ENCODE measurements at regions not wholly inside any gene's neighbourhood (a gene's known extent, or its start where the extent isn't known, plus 50 kb on each side); places are given as distances from the start of the nearest gene placed in this dataset.

- H3K4me3 Mint-ChIP-seq, result no peak overlapping the region
- H3K27ac Mint-ChIP-seq, result no peak overlapping the region
- H3K9me3 Mint-ChIP-seq, result peaks cover 85% of the 10 kb centered on the region
- H3K36me3 Mint-ChIP-seq, result peaks cover 31% of the 10 kb centered on the region
- H3K4me1 Mint-ChIP-seq, result no peaks in the 10 kb centered on the region
- TF ChIP-seq CTCF (IDR thresholded peaks at IDR 0.05; ENCODE audit: unreplicated experiment), result no peak
- no peaks in the 10 kb centered on the region for H3K27me3 Mint-ChIP-seq (ENCODE audit: low read depth)
- no peak for DNase-seq (ENCODE audit: low spot score in 2 of 2, unreplicated experiment in 2 of 2)
These were observed 153.2 kb upstream of the HMCN1 start for GRCh38 chr1:185581020-185581419.

DNA sequence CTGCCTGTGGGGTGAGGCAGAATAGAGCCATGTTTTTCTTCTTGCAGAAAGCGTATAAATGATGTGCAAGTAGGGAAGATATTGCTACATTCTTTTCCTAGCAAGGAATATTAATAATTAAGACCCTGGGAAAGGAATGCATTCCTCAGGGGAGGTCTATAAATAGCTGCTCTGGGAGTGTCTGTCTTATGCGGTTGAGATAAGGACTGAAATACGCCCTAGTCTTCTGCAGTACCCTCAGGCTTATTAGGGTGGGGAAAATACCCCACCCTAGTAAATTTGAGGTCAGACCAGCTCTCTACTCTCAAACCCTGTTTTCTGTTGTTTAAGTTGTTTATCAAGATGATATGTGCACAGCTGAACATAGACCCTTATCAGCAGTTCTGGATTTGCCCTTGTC lies 155.9 kb upstream of the HMCN1 start:
- Mint-ChIP-seq H3K4me1 (no peaks in the 10 kb centered on the region), H3K9me3 (peaks cover 74% of the 10 kb centered on the region), H3K27ac (no peak overlapping the region), H3K4me3 (no peak overlapping the region), H3K36me3 (peaks cover 25% of the 10 kb centered on the region), H3K27me3 (ENCODE audit: low read depth) (no peaks in the 10 kb centered on the region)
- TF ChIP-seq CTCF (IDR thresholded peaks at IDR 0.05; ENCODE audit: unreplicated experiment), result no peak
- no peak for DNase-seq (ENCODE audit: low spot score in 2 of 2, unreplicated experiment in 2 of 2)

GRCh38 chr1:185574139-185574875 lies 159.9 kb upstream of the HMCN1 start:
- H3K4me1 Mint-ChIP-seq, result no peaks in the 10 kb centered on the region
- no peak for DNase-seq (ENCODE audit: low spot score in 2 of 2, unreplicated experiment in 2 of 2)
- H3K4me3 Mint-ChIP-seq, result no peak overlapping the region
- H3K27ac Mint-ChIP-seq, result no peak overlapping the region
- peaks cover 12% of the 10 kb centered on the region for H3K36me3 Mint-ChIP-seq
- H3K9me3 Mint-ChIP-seq, result peaks cover 40% of the 10 kb centered on the region
- H3K27me3 Mint-ChIP-seq (ENCODE audit: low read depth), result no peaks in the 10 kb centered on the region
- TF ChIP-seq CTCF (IDR thresholded peaks at IDR 0.05; ENCODE audit: unreplicated experiment), result no peak

DNA sequence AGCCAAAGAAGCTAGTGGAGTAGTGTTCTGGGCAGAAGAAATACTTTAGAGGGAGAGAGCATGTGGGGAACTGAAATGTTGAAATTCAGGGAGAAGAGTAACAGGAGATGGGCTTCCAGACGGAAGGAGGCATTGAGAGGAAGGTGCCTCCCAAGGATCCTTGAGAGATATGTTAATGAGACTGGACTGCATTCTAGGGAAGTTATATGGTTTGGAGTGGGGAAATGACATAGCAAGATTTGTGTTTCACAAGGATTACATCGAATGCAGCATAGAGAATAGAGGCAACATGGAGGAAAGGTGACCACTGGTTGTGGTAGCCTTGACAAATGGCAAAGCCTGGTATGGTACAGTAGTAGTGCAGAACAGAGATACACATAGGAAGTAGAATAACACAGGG lies 160.5 kb upstream of the HMCN1 start:
- no peak overlapping the region for H3K4me3 Mint-ChIP-seq
- H3K36me3 Mint-ChIP-seq, result peaks cover 6% of the 10 kb centered on the region
- H3K9me3 Mint-ChIP-seq, result peaks cover 36% of the 10 kb centered on the region
- no peak for TF ChIP-seq CTCF (IDR thresholded peaks at IDR 0.05; ENCODE audit: unreplicated experiment)
- H3K27me3 Mint-ChIP-seq (ENCODE audit: low read depth), result no peaks in the 10 kb centered on the region
- DNase-seq (ENCODE audit: low spot score in 2 of 2, unreplicated experiment in 2 of 2), result no peak
- no peaks in the 10 kb centered on the region for H3K4me1 Mint-ChIP-seq
- H3K27ac Mint-ChIP-seq, result no peak overlapping the region

DNA sequence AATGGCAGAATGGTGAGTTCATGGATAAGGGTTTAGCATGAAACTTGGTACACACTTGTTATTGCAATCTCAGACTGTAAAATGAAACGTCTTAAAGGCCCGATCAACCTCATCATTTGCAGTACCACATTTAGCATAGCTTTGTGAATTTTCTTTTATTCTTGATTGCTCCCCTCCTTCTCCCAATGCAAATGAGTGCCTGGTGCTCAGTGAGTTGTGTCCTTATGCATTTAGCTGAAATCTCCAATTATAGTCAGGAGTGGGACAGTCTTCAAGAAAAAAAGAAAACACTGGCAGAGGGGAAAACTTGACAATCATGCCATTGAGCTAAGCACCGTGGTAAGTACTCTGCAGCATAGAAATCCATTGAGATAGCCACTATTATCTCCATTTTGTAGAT lies 161.0 kb upstream of the HMCN1 start:
- Mint-ChIP-seq H3K27me3 (ENCODE audit: low read depth) (no peaks in the 10 kb centered on the region), H3K36me3 (peaks cover 3% of the 10 kb centered on the region), H3K4me3 (no peak overlapping the region), H3K4me1 (no peaks in the 10 kb centered on the region), H3K9me3 (peaks cover 32% of the 10 kb centered on the region), H3K27ac (no peak overlapping the region)
- no peak for DNase-seq (ENCODE audit: low spot score in 2 of 2, unreplicated experiment in 2 of 2)
- no peak for TF ChIP-seq CTCF (IDR thresholded peaks at IDR 0.05; ENCODE audit: unreplicated experiment)
